K562 (cell line): ENCODE measurements at regions not wholly inside any gene's neighbourhood (a gene's known extent, or its start where the extent isn't known, plus 50 kb on each side); places are given as distances from the start of the nearest gene placed in this dataset.

Experiments used
- ATAC-seq: fragments of 200-7000 bp; cut with Tn5 transposase; 3 replicates; pipeline ENCODE4 v1.9.1; 2020; ENCODE audit warnings: moderate library complexity
- BruUV-seq: library from RNA; stranded (reverse); fragments of 400-500 nt; replicated peaks from 2 replicates; lab custom pipeline; 2021; lab: Mats Ljungman, UMichigan
- CTCF ChIA-PET: fragments of 300-600 bp; formaldehyde crosslinking; extraction: SDS; loops from one replicate; lab custom pipeline; 2021; ENCODE audit warnings: low intra/inter-chr PET ratio; lab: Yijun Ruan, JAX
- POLR2A ChIA-PET: fragments of 300-600, 350-650 bp; sonication (Branson Sonifier 250); formaldehyde crosslinking; extraction: SDS; loops from one replicate; lab custom pipeline; 2021; ENCODE audit warnings: antibody characterized with exemption, inconsistent platforms; lab: Yijun Ruan, JAX
- DNase-seq, 4 experiments: peaks; one replicate each; pipeline versions ENCODE4 v3.0.0 to v3.0.0-alpha.2; 2011 to 2018; ENCODE audit warnings: low spot score in 3 of 4, mixed read lengths in 3 of 4; ENCODE audit errors: extremely low read depth in 1 of 4
- FAIRE-seq: peaks from 2 replicates; lab custom pipeline; 2011; peaks lifted over from hg19 to GRCh38; lab: Jason Lieb, UNC
- H2AFZ ChIP-seq: 2 replicates; pipeline ENCODE4 v1.6.0; 2011; ENCODE audit warnings: low read depth, low read length, control low read depth, inconsistent platforms
- H3K27ac ChIP-seq: fragments of 200-600 bp; 3 replicates; pipeline ENCODE4 v1.8.0; 2011; ENCODE audit warnings: low read depth, mild to moderate bottlenecking, control low read depth, inconsistent platforms, low read length, moderate library complexity, mixed read lengths; ENCODE audit errors: extremely low read depth
- H3K27me3 ChIP-seq, 2 experiments: fragments of 300-600 bp in 1 of 2; 2 replicates in 1 of 2; 3 replicates in 1 of 2; pipeline versions ENCODE4 v1.6.0 to v1.8.0; 2011; ENCODE audit warnings: inconsistent platforms in 2 of 2, low read length in 2 of 2, mild to moderate bottlenecking in 1 of 2, mixed read lengths in 1 of 2, moderate library complexity in 1 of 2; ENCODE audit not compliant: control insufficient read depth in 2 of 2, insufficient read depth in 2 of 2
- H3K36me3 ChIP-seq: fragments of 300-600 bp; 3 replicates; pipeline ENCODE4 v1.8.0; 2011; ENCODE audit warnings: mild to moderate bottlenecking, low read length, inconsistent platforms; ENCODE audit not compliant: control insufficient read depth, insufficient read depth
- H3K4me1 ChIP-seq, 2 experiments: fragments of 200-600 bp in 1 of 2; replicated peaks in 1 of 2; 2 replicates in 1 of 2; 3 replicates in 1 of 2; pipeline versions ENCODE4 v1.5.1 to v1.8.0; 2011; ENCODE audit warnings: inconsistent platforms in 2 of 2, low read length in 2 of 2, mild to moderate bottlenecking in 1 of 2, mixed read lengths in 1 of 2, moderate library complexity in 1 of 2; ENCODE audit not compliant: control insufficient read depth in 2 of 2, insufficient read depth in 2 of 2
- H3K4me2 ChIP-seq: 2 replicates; pipeline ENCODE4 v1.6.1; 2011; ENCODE audit warnings: low read length, control low read depth, inconsistent platforms, mixed read lengths; ENCODE audit not compliant: insufficient read depth
- H3K4me3 ChIP-seq: fragments of 200-600 bp; sonication (generic), shearing (Covaris generic); 2 replicates; pipeline ENCODE4 v1.5.1; 2016; ENCODE audit warnings: control low read depth, inconsistent platforms
- H3K79me2 ChIP-seq: fragments of 200-600 bp; 3 replicates; pipeline ENCODE4 v1.8.0; 2011; ENCODE audit warnings: low read length, inconsistent platforms; ENCODE audit not compliant: control insufficient read depth, insufficient read depth
- H3K9ac ChIP-seq, 2 experiments: 2 replicates each; pipeline versions ENCODE4 v1.6.0 to v1.6.1; 2011; ENCODE audit warnings: low read depth in 2 of 2, low read length in 2 of 2, control low read depth in 1 of 2, inconsistent platforms in 1 of 2, mild to moderate bottlenecking in 1 of 2, mixed read lengths in 1 of 2; ENCODE audit not compliant: insufficient read depth in 1 of 2
- H3K9me1 ChIP-seq: one replicate; pipeline ENCODE4 v1.6.0; 2011; ENCODE audit warnings: inconsistent platforms, mild to moderate bottlenecking, low read length, moderate library complexity; ENCODE audit not compliant: control insufficient read depth, insufficient read depth
- H3K9me3 ChIP-seq: replicated peaks from 2 replicates; pipeline ENCODE4 v1.5.1; 2011; ENCODE audit warnings: low read depth, low read length, inconsistent platforms; ENCODE audit not compliant: control insufficient read depth, insufficient read depth
- H4K20me1 ChIP-seq: replicated peaks from 2 replicates; pipeline ENCODE4 v1.6.1; 2011; ENCODE audit warnings: low read length, inconsistent platforms, mixed read lengths; ENCODE audit not compliant: control insufficient read depth, insufficient read depth
- FOXK2 ChIP-seq, 2 experiments: fragments of 450-650 bp; IDR thresholded peaks in 1 of 2; conservative IDR thresholded peaks in 1 of 2; 2 replicates each; pipeline ENCODE4 v1.6.1; 2016; ENCODE audit warnings: low read depth in 2 of 2, mild to moderate bottlenecking in 1 of 2
- GATAD2B ChIP-seq: fragments of 450-650 bp; IDR thresholded peaks from 2 replicates; pipeline ENCODE4 v1.6.1; 2017; ENCODE audit warnings: mild to moderate bottlenecking, borderline replicate concordance
- HDAC6 ChIP-seq: IDR thresholded peaks from 2 replicates; pipeline ENCODE4 v1.6.1; 2012; ENCODE audit warnings: low read depth, mild to moderate bottlenecking, control low read depth, inconsistent platforms, low read length, moderate library complexity
- MAFK ChIP-seq: IDR thresholded peaks from 2 replicates; pipeline ENCODE4 v1.6.1; 2011; ENCODE audit warnings: low read length, improper control_type of control experiment
- PTBP1 ChIP-seq: fragments of 200-400 bp; formaldehyde crosslinking; IDR thresholded peaks from 2 replicates; pipeline ENCODE4 v1.6.1; 2017; ENCODE audit warnings: low read depth, low read length
- STAT5B ChIP-seq: fragments of 250-450 bp; sonication (Bioruptor Pico); IDR thresholded peaks from 2 replicates; pipeline ENCODE4 v1.8.0; 2021; ENCODE audit warnings: mild to moderate bottlenecking, inconsistent platforms
- ZNF232 ChIP-seq: sonication (generic); formaldehyde crosslinking; IDR thresholded peaks from 2 replicates; pipeline ENCODE4 v1.8.0; 2022; ENCODE audit warnings: mild to moderate bottlenecking, missing genetic modification reagents
- ZSCAN32 ChIP-seq: fragments of 450-650 bp; formaldehyde crosslinking; IDR thresholded peaks from 2 replicates; pipeline ENCODE4 v1.4.0; 2020; ENCODE audit warnings: mild to moderate bottlenecking, moderate library complexity
- WGBS: fragments of 100-300 bp; shearing (Covaris generic); methylation state at CpG from one replicate; pipeline ENCODE4 v1.1.6; 2016; ENCODE audit warnings: low coverage, mixed read lengths; ENCODE audit not compliant: insufficient coverage; ENCODE audit errors: missing lambda C conversion rate; 5-methylcytosine and 5-hydroxymethylcytosine counted together
- in situ Hi-C: fragments of 300-500 bp; cut with MboI; formaldehyde crosslinking; loops from 4 replicates; pipeline ENCODE4 v1.15.0; 2018; ENCODE audit warnings: inconsistent platforms, mixed read lengths
- intact Hi-C: fragments of 100-400 bp; cut with micrococcal nuclease; formaldehyde crosslinking; loops from 2 replicates; pipeline ENCODE4 v1.14.2; 2022
- TF ChIP-seq, protein P1 (sequence below): fragments of 200-800 bp; sonication (Bioruptor generic); IDR thresholded peaks from 2 replicates; pipeline ENCODE4 v1.6.1; 2017; ENCODE audit warnings: missing genetic modification characterization, missing compliant biosample characterization
- TF ChIP-seq, protein P2 (sequence below): fragments of 250-450 bp; sonication (Bioruptor Pico); IDR thresholded peaks from 2 replicates; pipeline ENCODE4 v1.4.0; 2020; ENCODE audit warnings: mild to moderate bottlenecking, moderate library complexity

DNA sequence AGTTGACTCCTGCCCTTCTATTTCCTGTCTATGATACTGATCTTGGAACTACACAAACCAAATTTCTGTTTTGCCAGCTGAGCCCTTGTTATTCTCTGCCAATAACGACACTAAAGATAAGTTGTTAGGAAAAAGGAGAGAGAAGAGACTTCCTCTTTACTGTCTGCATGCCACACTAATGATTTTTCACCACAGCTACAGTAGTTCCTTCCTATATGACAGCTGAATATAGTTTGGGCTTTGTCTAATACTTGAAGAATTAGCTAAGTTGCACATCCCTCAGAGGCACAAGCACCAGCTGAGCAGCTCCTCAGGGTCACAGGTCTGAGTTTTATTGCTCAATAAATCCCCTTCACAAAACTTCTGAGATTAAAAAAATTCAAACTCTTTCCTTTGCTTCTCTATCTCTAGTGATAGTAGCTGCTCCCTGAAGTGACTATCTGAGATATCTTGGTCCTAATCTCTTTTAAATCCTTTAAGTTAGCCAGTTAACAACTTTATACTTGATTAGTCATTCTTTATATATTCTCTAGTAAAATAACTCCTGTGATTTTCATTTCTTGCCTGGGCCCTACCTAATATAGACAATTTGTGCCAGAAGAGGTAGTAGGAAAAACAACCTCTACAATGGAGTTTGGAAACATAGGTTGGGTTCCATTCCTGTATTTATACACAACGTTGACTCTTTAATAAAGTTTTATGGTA is 253.0 kb upstream of the CNTNAP5 start:
- Histone ChIP-seq H3K4me1 (no peaks in the 10 kb centered on the region), H3K9me3 (peaks cover 2% of the 10 kb centered on the region; the same call in 1 of the 2 replicates), H3K27me3 (no peaks in the 10 kb centered on the region), H3K9ac (no peak overlapping the region), H3K4me2 (no peak overlapping the region), H4K20me1 (no peaks in the 10 kb centered on the region), H3K79me2 (no peaks in the 10 kb centered on the region), H3K9me1 (no peaks in the 10 kb centered on the region), H3K4me3 (no peak overlapping the region), H3K36me3 (no peaks in the 10 kb centered on the region), H2AFZ (no peak overlapping the region), H3K27ac (no peak overlapping the region)
- BruUV-seq, result no TSS peak
- POLR2A ChIA-PET, result no interaction called here
- 0% methylated on average over 2 of the region's 2 CpGs for WGBS
- in situ Hi-C loops, result no loop called here
- DNase-seq (no peak), FAIRE-seq (no peak), ATAC-seq (no peak)
- TF ChIP-seq MAFK (no peak), GATAD2B (no peak), ZSCAN32 (no peak), ZNF232 (CRISPR knock-in tag) (no peak), STAT5B (no peak), FOXK2 (conservative IDR thresholded peaks at IDR 0.05 in 1 of 2, IDR thresholded peaks at IDR 0.05 in 1 of 2; ENCODE audit: low read depth in 2 of 2) (no peak), HDAC6 (no peak), PTBP1 (no peak)
- TF ChIP-seq, protein P1, sequence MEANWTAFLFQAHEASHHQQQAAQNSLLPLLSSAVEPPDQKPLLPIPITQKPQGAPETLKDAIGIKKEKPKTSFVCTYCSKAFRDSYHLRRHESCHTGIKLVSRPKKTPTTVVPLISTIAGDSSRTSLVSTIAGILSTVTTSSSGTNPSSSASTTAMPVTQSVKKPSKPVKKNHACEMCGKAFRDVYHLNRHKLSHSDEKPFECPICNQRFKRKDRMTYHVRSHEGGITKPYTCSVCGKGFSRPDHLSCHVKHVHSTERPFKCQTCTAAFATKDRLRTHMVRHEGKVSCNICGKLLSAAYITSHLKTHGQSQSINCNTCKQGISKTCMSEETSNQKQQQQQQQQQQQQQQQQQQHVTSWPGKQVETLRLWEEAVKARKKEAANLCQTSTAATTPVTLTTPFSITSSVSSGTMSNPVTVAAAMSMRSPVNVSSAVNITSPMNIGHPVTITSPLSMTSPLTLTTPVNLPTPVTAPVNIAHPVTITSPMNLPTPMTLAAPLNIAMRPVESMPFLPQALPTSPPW (CRISPR knock-in tag), result no peak
- TF ChIP-seq, protein P2, sequence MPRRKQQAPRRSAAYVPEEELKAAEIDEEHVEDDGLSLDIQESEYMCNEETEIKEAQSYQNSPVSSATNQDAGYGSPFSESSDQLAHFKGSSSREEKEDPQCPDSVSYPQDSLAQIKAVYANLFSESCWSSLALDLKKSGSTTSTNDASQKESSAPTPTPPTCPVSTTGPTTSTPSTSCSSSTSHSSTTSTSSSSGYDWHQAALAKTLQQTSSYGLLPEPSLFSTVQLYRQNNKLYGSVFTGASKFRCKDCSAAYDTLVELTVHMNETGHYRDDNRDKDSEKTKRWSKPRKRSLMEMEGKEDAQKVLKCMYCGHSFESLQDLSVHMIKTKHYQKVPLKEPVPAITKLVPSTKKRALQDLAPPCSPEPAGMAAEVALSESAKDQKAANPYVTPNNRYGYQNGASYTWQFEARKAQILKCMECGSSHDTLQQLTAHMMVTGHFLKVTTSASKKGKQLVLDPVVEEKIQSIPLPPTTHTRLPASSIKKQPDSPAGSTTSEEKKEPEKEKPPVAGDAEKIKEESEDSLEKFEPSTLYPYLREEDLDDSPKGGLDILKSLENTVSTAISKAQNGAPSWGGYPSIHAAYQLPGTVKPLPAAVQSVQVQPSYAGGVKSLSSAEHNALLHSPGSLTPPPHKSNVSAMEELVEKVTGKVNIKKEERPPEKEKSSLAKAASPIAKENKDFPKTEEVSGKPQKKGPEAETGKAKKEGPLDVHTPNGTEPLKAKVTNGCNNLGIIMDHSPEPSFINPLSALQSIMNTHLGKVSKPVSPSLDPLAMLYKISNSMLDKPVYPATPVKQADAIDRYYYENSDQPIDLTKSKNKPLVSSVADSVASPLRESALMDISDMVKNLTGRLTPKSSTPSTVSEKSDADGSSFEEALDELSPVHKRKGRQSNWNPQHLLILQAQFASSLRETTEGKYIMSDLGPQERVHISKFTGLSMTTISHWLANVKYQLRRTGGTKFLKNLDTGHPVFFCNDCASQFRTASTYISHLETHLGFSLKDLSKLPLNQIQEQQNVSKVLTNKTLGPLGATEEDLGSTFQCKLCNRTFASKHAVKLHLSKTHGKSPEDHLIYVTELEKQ (CRISPR knock-in tag), result no peak
- CTCF ChIA-PET, result no interaction called here
- intact Hi-C loops, result no loop called here
